HG02885 (cell line): ENCODE measurements at regions not wholly inside any gene's neighbourhood (a gene's known extent, or its start where the extent isn't known, plus 50 kb on each side); places are given as distances from the start of the nearest gene placed in this dataset.

Source experiments
- ATAC-seq: cut with Tn5 transposase; IDR thresholded peaks from one replicate; pipeline ENCODE4 v1.9.1; 2021; ENCODE audit warnings: mild to moderate bottlenecking; ENCODE audit not compliant: unreplicated experiment, poor library complexity

GRCh38 chr3:110755345-110755744 is 316.3 kb upstream of the NECTIN3 start:
- no peak for ATAC-seq

- no peak for ATAC-seq
These were observed 314.9 kb upstream of the NECTIN3 start for GRCh38 chr3:110756705-110757104.

GRCh38 chr3:110758208-110758607 is 313.4 kb upstream of the NECTIN3 start:
- ATAC-seq, result no peak

GRCh38 chr3:110767156-110767555 is 304.5 kb upstream of the NECTIN3 start:
- no peak for ATAC-seq

- ATAC-seq, result no peak
These were observed 303.8 kb upstream of the NECTIN3 start for GRCh38 chr3:110767838-110768237.

- ATAC-seq, result no peak
These were observed 298.1 kb upstream of the NECTIN3 start for GRCh38 chr3:110773413-110773954.

GRCh38 chr3:110774496-110775265 is 296.9 kb upstream of the NECTIN3 start:
- ATAC-seq, result no peak

- ATAC-seq, result no peak
These were observed 292.0 kb upstream of the NECTIN3 start for GRCh38 chr3:110779581-110779980.

- no peak for ATAC-seq
These were observed 288.1 kb upstream of the NECTIN3 start for GRCh38 chr3:110783541-110783940.

- no peak for ATAC-seq
These were observed 282.8 kb upstream of the NECTIN3 start for GRCh38 chr3:110788794-110789193.

GRCh38 chr3:110789315-110789714 is 282.3 kb upstream of the NECTIN3 start:
- ATAC-seq, result no peak

- ATAC-seq, result no peak
These were observed 281.0 kb upstream of the NECTIN3 start for GRCh38 chr3:110790631-110791030.

- no peak for ATAC-seq
These were observed 279.5 kb upstream of the NECTIN3 start for GRCh38 chr3:110791995-110792686.

- no peak for ATAC-seq
These were observed 278.0 kb upstream of the NECTIN3 start for GRCh38 chr3:110793611-110794010.

GRCh38 chr3:110795163-110795562 is 276.5 kb upstream of the NECTIN3 start:
- no peak for ATAC-seq

- no peak for ATAC-seq
These were observed 272.3 kb upstream of the NECTIN3 start for GRCh38 chr3:110799271-110799670.

GRCh38 chr3:110804856-110805255 is 266.8 kb upstream of the NECTIN3 start:
- ATAC-seq, result no peak

- no peak for ATAC-seq
These were observed 264.7 kb upstream of the NECTIN3 start for GRCh38 chr3:110806924-110807323.

GRCh38 chr3:110808630-110809029 is 263.0 kb upstream of the NECTIN3 start:
- no peak for ATAC-seq

GRCh38 chr3:110810356-110810755 is 261.3 kb upstream of the NECTIN3 start:
- no peak for ATAC-seq

- no peak for ATAC-seq
These were observed 260.6 kb upstream of the NECTIN3 start for GRCh38 chr3:110811050-110811449.

GRCh38 chr3:110813541-110813940 is 258.1 kb upstream of the NECTIN3 start:
- no peak for ATAC-seq
